SIG-M5 treated with dmso at 0.1 percent for 504 hours (cell line): ENCODE measurements at regions not wholly inside any gene's neighbourhood (a gene's known extent, or its start where the extent isn't known, plus 50 kb on each side); places are given as distances from the start of the nearest gene placed in this dataset.
A peak's percentile ranks its signal among the peaks of the same experiment; 100 is the strongest.

Experiments used
- DNase-seq: peaks from one replicate; lab custom pipeline; 2025; ENCODE audit not compliant: unreplicated experiment; lab: John Stamatoyannopoulos, UW

DNA sequence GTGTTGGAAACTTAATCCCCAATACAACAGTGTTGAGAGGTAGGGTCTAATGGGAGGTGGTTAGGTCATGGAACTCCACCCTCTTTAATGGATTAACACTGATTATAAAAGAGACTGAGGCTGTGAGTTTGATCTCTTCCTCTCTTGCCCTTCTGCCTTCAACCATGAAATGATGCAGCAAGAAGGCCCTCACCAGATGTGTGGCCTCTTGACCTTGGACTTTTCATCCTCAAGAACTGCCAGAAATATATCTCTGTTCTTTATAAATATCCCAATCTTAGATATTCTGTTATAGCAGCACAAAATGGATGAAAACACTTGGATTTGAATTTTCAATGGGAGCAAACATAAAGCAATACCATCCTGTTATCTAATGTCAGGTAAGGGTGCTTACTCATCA, 67.6 kb downstream of the NMUR2 start:
- DNase-seq = no peak

DNA sequence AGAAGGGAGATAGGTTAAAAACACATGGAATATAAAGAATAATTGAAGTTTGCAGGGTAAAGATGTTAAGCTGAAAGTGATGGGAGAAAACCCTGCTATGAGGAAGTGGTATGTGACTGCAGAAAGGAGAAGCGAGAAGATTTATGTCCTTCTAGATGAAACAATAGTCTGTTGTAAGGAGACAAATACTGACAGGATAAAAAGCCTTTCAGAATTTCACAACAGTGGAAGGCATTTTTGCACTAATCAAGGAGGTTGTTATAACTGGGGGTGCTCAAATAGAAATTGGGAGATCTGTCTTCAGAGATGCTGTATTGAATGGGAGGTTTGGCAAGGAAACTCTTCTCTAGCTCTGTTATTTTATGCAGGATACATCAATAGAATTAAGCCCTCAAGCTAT, 69.6 kb downstream of the NMUR2 start:
- peak; percentile 2 for DNase-seq

DNA sequence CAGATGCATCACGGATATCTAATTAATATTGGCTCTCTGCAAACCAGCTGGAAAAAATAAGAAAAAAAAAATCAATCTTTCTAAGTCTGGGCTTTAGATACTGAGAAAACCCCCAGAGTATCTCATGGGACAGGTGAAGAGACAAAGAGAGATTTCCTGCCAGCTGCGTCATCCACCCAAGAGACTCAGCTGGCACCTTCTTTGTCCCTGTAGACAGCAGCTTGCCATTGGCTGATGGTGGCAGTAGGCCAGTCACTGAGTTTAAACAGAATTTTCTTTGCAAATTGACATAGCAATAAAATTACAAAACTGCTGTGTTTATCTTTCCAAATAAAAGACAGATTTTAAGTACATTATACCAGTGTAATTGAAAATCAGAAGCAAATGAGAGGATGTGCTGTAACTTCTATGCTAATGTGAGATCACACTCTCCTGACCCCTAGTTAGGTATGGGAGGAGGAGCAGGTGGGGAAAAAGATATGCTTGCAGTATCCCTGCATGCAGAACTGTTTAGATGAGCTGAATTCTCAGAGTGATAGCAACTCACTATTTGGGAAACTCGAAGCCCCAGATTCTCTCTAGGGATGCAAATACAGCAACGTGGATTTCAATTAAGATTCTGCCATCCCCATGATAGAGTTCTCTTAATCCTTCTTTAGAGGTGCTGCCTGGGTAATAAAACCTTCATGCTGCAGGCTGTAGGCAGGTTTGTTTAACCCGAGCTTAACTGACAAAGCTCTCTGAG, 72.2 kb downstream of the NMUR2 start:
- DNase-seq = no peak

DNA sequence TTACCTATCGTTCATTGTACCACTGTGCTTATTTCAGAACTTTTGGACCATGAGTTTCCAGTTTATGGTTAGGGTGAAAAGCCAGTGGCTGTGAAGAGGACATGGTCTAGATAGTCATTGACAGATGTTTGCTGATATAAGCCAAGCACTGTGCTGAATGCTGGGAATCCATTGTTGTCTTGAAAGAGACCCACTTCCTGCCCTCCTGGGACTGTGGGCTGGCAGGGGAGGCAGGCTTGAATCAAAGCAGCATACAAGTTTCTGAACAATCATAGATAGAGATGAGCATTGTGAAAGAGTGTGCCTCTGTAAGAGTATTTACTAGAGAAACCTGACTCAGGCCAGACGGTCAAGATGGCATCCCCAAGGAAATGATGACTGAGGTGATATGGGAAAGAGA, 73.4 kb downstream of the NMUR2 start:
- no peak for DNase-seq

DNA sequence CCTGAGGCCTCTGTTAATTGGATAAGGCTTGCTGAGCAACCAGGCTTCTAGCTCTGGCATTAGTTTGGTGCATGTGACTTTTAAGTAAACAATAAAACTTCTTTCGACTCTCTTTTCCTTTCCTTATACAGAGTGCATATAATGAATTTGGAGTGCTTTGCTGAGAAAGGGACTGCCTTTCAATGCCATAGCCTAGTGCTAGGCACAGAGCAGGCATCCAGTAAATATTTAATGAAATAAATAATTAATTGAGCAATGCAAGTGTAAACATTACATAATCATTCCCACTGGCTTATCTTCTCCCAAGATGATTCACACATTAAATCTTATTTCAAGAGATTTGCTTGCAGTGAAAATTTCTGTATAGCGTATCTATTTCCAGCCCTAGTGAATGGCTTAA, 74.1 kb downstream of the NMUR2 start:
- DNase-seq = no peak

DNA sequence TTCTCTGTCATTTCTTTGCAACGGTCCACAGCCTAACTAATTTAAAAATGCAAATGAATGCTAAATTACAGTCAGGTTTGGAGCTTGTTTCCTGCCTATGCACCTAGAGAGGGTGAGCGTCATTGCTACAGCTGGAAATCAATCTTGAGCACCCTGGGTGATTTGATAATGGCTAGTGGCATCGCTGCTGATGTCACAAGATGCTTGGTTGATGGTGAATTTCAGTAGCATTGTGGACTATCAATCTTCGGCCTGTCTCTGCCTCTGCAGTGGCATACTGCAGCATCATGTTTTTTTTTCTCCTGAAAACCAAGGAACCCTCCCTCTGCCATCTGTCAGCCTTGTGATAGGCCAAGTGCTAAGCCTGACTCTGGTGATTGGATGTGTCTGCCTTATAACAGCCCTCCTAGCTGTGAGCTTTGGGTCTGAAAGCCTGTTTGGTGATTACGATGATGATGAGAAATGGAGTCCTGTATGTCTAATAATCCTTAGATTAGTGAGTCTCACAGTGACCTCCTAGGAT, 75.3 kb downstream of the NMUR2 start:
- DNase-seq = no peak

DNA sequence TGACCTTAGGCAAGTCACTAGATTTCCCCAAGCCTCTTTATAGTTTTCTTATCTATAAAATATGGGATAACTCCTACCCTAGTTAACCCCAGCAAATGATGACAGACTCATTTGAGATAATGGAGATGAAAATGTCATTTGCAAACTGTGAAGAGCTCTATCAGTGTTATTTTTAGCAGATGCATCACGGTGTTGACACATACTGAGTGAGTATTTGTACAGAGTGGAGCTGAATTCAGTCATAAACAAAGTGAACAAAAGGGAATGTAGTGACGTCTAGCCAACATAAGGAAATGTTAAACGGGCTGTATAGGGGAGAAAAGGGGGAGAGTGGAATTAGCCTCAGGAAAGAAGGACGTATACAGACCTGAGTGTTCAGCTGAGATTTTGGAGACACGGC, 75.9 kb downstream of the NMUR2 start:
- DNase-seq = no peak

DNA sequence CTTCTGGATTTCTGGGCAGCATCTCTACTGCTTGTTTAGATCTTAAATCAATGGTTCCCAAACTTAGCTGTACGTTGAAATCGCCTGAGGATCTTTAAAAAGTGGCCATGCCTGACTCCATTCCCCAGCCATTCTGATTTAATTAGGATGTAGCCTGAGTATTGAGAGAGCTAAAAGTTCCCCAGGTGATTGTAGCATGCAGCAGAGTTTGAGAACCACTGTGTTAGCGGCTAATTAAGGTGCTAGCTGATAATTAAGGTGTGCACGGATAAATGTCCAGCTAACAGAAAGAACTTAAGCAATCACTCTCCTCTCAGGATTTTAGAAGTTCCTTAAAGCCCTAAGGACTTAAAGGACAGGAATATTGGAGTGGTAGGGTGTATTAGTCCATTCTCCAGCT, 89.1 kb downstream of the NMUR2 start:
- no peak for DNase-seq

DNA sequence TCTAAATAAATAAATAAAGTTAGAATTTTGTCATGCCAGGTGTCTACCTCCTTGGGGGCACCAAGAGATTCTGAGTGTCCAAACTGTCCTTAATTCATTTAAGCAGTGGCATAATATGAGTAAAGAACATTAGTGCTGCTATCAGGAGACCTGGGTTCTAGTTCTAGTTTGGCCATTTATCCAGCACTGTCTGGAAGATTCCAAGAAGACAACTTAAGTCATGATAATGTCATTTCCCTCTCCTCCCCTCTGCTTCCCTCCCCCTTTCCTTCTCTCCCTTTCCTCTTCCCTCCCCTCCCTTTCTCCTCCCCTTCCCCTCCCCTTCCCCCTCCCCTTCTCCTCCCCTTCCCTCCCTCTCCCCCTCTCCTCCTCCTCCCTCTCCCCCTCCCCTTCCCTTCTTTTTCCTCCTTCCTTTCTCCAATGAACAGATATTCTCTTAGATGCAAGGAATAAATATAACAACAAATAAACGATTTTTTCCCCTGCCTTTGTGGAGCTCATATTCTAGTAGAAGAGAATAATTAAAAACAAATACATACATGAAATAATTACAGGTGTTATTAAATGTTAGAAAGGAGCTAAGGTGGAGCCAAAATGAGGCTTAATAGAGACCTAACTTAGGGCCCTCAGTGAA, 90.8 kb downstream of the NMUR2 start:
- no peak for DNase-seq

DNA sequence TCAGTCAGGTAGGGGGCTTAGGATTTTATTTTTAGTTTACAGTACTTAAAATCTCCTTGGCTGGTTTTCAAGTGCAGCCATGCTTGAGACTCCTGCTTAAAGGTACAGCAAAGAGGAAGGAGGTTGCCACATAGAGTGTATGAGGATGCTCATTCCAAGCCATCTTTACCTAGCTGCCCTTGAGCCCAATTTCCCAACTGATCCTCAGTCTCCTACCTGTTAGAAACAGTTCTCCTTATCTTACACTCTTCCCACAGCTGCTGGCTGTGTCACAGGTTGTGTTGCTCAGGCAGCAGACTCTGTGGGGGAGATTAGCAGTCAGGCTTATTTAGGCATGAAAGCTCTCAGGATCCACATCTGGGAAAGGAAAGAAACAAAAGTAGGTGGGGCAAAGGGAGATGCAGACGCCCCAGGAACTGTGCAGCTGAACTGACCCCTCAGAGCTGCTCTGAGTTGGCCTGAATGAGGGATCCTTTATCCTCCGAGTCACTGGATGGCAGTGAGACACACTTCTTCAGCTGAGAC, 95.1 kb downstream of the NMUR2 start:
- no peak for DNase-seq

DNA sequence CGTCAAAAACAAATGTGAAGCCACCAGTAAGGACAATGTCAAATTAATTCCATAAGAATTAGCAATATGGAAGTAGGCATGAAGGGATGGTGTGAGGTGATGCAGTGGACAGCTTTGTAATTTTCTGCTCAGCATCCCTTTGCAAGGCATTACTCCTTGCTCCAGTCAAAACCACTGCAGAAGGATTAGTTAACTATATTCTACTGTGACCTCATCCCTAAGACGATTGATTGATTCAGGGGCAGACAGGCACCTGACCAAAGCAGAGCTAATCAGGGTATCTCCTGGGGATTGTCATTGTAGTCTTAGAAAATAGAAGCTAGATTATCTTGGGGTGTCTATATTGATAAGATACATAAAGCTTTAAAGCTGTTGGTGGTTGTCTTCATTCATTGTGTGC, 98.7 kb downstream of the NMUR2 start:
- DNase-seq = no peak

DNA sequence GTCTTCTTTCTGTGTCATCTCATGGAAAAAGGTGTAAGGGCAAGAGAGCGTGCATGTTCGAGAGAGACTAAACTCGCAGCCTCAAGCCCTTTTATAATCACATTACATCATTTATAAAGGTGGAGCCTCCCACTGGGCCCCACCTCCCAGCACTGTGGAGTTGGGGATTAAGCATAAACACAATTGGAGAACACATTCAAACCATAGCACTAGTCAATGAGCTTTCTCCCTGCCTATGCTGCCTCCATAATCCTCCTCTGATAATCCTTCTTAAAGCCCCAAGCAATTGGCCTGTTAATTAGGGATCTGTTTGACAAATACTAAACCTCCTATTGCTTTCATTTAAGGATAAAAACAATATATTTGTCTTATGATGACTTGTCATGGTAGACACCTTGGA, 99.6 kb downstream of the NMUR2 start:
- DNase-seq = no peak

DNA sequence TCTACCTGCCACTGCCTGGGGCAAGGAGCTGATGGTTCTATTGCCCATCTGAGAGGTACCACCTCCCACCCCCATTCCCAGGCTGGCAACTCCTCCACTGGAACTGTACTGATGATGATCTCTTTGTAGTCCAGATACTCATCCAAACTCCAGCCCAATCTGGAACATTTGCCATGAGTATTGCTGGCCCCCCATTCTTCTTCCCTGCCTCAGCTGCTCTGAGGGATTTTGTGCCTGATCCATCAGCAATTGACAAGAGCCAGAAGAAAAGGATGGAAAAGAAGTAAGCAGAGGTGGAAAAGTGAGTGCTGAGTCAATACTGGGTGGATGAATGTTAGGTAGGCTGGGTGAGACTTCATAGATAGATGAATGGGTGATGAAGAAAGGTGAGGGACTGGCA, 101.2 kb downstream of the NMUR2 start:
- DNase-seq = no peak

DNA sequence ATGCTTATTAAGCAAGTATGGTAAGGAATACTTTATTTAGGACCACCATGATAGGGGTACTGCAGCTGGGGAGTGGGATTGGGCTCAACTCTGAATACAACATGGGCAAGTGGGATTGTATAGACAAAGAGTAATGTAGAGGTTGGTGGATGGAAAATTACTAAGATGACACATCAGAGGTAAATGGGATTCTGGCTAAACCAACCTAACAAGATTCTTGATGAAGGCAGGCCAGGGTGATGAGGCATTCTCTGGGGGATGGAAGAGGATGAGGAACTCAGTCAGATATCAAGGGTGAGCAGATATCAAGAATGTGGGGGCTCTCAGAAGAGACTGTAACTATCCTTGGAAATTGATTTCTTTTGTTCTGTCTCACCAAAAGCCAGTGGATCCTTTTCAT, 107.2 kb downstream of the NMUR2 start:
- no peak for DNase-seq

DNA sequence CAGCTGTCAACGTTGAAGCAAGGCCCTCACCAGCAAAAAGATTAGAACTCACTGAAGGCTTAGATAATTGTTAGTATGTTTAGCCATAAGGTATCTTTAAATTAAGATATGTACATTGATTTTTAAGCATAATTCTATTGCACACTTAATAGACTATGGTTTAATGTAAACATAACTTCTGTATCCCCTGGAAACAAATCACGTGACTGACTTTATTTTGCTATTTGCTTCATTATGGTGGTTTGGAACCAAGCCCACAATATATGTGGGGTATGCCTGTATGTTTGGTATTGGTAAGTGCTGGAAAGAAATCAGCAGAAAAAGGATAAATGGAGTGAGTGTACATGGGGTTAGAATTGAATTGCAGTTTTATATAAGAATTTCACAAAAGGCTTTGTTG, 111.9 kb downstream of the NMUR2 start:
- DNase-seq = no peak

DNA sequence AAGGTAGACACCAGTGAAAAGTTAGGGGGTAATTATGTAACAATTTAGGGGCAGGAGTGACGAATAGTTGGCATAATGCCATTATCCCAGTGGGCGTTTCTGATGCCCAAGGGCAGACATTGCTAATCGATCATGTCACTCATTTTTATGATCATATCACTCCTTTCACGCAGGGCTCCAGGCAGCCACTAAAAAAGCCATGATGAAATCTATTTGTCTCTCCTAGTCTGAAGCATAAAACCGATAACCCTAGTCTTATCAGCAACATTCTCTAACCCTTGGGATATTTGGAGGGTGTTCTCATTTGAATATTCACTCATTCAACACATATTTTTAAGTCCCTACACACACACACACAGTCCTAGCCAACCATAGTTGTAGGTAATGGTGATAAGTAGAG, 114.9 kb downstream of the NMUR2 start:
- DNase-seq = no peak

DNA sequence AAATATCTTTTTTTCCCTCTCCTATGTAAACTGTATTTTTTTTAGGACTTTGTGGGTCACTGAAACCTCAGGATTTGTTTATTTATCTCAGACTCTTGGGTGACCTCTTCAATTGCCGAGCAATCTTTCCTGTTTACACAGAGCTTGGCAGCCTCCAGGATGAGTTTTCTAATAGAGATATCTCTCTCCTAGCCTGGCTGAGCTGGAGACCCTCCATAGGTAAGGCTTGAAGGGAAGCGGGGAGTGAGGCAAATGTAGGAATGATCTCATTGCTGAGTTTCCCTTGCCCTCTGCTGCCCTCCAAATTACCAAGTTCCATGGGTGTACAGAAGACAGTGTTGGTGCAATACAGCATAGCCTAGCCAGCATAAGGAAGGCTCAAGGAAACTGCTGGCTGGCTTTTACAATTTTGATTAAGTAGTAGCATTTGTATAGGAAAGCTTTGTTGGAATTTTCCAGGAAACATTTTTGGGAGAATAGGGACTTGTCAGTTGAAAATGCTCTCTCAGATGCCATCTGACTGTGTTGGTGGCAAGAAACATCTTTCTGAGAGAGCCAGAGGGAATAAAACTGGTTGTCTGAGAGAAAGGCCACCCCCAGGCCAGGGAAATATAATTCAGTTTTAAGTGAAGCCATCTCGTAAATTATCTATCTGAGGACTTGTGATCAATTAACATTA, 116.0 kb downstream of the NMUR2 start:
- no peak for DNase-seq

DNA sequence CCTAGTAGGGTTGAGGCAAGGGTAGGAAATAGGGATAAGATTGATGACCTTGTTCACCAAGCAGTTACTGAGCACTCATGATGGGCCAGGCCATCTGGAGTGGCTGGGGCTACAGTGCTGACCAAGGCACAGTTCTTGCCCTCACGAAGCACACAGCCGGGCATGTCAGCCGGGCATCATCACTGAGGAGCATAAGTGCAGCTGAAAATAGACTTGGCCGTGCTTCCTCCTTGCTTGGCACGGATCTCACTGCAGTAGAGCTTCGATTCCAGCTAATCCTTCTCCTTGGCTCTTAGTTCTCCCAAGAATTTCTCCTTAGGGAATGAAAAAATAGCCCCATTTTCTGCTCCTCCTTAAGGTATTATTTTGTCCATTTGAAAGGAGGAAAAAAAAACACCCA, 116.6 kb downstream of the NMUR2 start:
- no peak for DNase-seq

DNA sequence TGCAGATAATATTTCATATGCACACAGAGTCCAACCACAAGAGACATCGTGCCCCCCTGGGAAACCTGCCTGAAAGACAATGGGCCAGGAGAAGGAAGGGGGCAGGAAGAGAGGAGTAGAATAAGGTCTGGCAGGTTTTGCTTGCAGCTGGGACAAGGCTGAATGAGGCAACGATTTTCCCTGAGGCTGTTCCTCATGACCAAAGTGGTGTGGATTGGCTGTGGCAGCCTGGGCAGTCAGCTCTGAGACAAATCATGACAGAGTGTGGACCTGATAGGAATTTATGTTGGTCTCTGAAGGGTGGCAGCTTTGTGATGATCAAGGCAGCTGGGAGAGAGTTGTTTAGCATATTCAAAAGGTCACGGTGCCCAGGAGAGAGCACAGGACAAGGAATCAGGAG, 119.3 kb downstream of the NMUR2 start:
- no peak for DNase-seq

DNA sequence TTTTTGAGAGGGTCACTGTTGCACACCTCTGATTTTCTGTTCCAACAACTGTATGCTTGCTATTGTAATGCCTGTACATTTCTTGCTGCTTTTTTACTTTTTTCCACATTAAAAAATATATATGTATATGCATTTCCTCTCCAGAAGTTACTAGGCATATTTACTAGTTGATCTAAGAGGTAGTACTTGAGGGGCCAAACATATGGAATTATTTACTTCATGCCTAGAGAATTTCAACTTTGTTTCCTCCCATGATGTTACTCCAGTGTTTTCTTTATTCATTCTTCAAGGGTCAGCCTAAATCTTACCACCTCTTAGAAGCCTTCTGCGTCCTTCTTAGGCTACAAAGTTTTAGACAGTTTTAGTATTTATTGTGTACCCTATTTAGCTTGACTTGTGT, 122.7 kb downstream of the NMUR2 start:
- no peak for DNase-seq

DNA sequence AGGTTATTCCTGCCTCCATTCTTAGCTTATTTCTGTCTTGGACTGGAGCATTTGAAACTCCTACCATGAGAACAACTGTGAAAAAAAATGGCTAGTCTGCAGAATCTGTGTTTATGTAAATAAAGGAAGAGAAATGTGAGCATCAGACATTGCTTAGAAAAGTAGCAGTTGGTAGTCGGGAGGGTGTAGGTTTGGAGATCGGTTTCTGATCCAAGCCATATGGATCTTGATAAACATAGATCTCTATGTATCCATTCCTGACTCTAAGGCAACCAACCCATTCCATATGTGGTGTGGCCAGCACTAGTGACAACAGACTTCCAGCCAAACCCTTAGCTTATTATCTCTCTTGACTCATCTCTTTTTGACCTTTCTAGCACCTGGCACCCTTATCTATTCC, 127.1 kb downstream of the NMUR2 start:
- DNase-seq = no peak

DNA sequence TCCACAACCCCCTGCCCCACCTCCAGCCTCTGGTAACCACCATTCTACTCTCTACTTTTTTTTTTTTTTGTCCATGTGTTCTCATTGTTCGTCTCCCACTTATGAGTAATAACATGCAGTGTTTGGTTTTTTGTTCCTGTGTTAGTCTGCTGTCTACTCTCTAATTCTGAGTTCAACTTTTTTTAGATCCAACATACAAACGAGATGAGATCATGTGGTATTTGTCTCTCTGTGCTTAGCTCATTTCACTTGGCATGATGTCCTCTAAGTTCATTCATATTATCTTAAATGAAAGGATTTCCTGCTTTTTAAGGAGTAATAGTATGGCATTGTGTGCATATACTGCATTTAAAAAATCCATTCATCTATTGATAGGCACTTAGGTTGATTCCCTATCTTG, 130.9 kb downstream of the NMUR2 start:
- DNase-seq = no peak
